ENCODE measurements at regions not wholly inside any gene's neighbourhood (a gene's known extent, or its start where the extent isn't known, plus 50 kb on each side); places are given as distances from the start of the nearest gene placed in this dataset.
"Not testable (repeated sequence)": the region's sequence is repeated elsewhere in the genome, so short reads cannot be mapped to it uniquely, and the experiment has no call there.

GRCh38 chr2:223298329-223298728, 246.3 kb downstream of the KCNE4 start:
- TF ChIP-seq CTCF (IDR thresholded peaks at IDR 0.05; ENCODE audit: low read depth, low read length); EZH2phosphoT487 (IDR thresholded peaks at IDR 0.05; ENCODE audit: low read depth): not testable (repeated sequence)

All from OCI-LY3 (cell line).